NCI-H146 treated with DMSO at 0.1 percent for 48 hours (cell line): ENCODE measurements at regions not wholly inside any gene's neighbourhood (a gene's known extent, or its start where the extent isn't known, plus 50 kb on each side); places are given as distances from the start of the nearest gene placed in this dataset.
"Not testable (repeated sequence)": the region's sequence is repeated elsewhere in the genome, so short reads cannot be mapped to it uniquely, and the experiment has no call there.

Experiments used
- DNase-seq: peaks from one replicate; lab custom pipeline; 2025; ENCODE audit not compliant: unreplicated experiment; lab: John Stamatoyannopoulos, UW

- no peak for DNase-seq
These were observed 181.7 kb upstream of the MALRD1 start for GRCh38 chr10:18866852-18867251.

GRCh38 chr10:18868919-18869318 is 179.7 kb upstream of the MALRD1 start:
- DNase-seq: no peak

GRCh38 chr10:18875477-18875876 is 173.1 kb upstream of the MALRD1 start:
- DNase-seq: no peak

GRCh38 chr10:18879284-18879683 is 169.3 kb upstream of the MALRD1 start:
- DNase-seq: no peak

GRCh38 chr10:18880530-18880929 is 168.1 kb upstream of the MALRD1 start:
- no peak for DNase-seq

DNA sequence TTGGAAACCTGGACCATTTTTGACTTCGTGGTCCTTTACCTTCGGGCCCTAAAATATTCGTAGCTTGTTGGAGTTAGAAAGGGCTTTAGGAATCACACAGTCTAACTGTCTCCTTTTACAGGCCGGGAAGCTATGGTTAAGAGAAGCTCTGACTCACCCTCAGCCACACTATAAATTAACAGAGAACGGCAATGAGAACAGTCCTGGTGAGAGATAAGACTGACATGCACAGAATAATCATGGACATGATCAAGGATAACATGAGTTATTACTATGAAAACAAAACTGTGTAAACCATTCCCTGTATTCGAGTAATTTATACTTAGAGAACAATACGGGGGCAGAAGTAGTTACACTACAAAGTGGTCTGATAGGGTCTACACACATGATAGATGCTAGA is 162.5 kb upstream of the MALRD1 start:
- DNase-seq: no peak

DNA sequence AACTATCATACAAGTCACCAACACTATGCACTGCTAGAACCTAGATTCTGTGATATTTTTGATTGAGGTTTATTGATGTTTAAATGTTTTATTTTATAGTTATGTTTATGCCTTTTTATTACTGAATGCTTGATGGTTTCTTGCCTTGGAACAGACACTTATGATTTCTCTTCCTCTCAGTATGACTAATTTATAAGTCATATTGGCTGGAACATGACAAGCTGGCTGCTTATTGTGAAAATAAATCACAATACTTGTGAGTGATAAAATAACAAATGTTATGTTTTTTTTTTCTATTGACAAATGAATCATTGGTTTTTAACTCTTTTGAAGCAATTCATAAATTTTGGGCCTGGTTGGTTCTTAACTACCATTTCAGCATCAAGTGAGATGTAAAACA is 142.0 kb upstream of the MALRD1 start:
- DNase-seq: no peak

DNA sequence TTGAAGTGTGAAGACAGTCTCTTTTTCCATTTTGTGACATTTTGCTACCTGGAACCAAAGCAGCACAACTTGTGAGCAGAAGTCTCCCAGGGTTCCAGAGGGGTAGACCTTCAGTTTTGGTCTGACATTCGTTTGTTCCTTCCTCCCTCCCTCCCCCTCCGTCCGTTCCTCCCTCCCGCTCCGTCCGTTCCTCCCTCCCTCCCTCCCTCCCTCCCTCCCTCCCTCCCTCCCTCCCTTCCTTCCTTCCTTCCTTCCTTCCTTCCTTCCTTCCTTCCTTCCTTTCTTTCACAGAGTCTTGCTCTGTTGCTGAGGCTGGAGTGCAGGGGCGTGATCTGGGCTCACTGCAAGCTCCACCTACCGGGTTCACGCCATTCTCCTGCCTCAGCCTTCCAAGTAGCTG is 131.2 kb upstream of the MALRD1 start:
- not testable (repeated sequence) for DNase-seq

DNA sequence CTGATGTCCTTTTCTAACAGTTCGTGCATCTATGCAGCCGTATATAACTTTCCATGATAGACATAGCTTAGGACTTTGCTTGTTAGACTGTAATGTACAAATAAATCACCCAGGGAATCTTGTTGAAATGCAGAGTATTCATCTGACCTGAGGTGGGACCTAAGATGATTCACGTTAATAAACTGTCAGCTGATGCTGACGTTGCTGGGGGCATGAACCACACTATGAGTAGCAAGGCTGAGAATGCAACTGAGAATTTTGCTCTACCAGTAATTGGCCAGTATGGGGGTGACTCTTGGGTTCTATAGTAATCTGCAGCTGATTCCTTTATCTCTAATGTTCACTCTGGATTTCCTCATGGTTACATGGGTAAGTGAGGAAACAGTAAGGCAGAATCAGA is 130.1 kb upstream of the MALRD1 start:
- no peak for DNase-seq

GRCh38 chr10:18949391-18949790 is 99.2 kb upstream of the MALRD1 start:
- no peak for DNase-seq

- DNase-seq: not testable (repeated sequence)
These were observed 97.4 kb upstream of the MALRD1 start for GRCh38 chr10:18951072-18951823.

- no peak for DNase-seq
These were observed 93.5 kb upstream of the MALRD1 start for GRCh38 chr10:18955061-18955460.

DNA sequence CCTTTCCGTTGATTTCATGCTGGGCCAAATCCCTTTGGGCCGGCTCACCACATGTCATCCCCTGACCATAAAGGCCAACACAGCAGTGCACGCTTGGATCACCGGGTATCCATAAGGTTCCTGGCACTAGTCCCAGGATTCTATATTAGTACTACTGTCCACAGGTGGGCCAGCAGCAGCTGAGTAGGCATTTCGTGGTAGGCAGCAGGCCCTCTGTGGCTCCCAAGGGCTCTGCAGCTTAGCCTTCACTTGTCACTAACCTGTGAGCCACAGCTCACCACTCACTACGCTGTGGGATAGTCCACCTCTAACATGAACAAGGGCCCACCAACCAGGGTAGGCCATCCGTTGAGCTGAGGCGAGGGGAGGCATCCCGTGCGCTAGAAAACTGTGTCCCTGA is 89.2 kb upstream of the MALRD1 start:
- no peak for DNase-seq

GRCh38 chr10:18960466-18961079 is 88.0 kb upstream of the MALRD1 start:
- no peak for DNase-seq

DNA sequence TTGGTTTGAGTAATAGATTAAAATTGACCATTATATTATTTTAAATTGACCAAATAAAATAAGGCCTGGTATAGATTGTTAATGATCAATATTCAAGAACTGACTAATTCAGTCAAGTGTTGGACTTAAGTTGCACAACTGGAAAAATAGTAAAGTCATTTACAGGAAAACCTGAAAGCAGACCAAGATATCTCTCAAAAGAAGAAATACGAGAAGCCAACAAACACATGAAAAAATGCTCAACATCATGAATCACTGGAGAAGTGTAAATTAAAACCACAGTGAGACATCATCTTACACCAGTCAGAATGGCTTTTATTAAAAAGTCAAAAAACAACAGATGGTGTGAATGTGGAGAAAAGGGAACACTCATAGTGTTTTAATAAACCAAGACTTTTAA is 80.4 kb upstream of the MALRD1 start:
- no peak for DNase-seq

- DNase-seq: no peak
These were observed 71.8 kb upstream of the MALRD1 start for GRCh38 chr10:18976696-18977251.

GRCh38 chr10:18980089-18980629 is 68.4 kb upstream of the MALRD1 start:
- DNase-seq: no peak

GRCh38 chr10:18984531-18984930 is 64.1 kb upstream of the MALRD1 start:
- DNase-seq: no peak

- DNase-seq: no peak
These were observed 60.3 kb upstream of the MALRD1 start for GRCh38 chr10:18988338-18988737.
